ENCODE measurements at regions not wholly inside any gene's neighbourhood (a gene's known extent, or its start where the extent isn't known, plus 50 kb on each side); places are given as distances from the start of the nearest gene placed in this dataset.

GRCh38 chr7:156496865-156497264 lies 143.7 kb upstream of the RNF32 start:
- Histone ChIP-seq H2BK20ac (ENCODE audit: low read depth, low read length) (no peak overlapping the region), H4K5ac (ENCODE audit: low read depth, low read length) (no peak overlapping the region), H3K9me1 (ENCODE audit: insufficient read depth, low read length) (no peaks in the 10 kb centered on the region), H3K36me3 (ENCODE audit: control insufficient read depth, insufficient read depth, low read length) (no peaks in the 10 kb centered on the region), H3K4ac (ENCODE audit: low read depth, low read length) (no peak overlapping the region), H2AK9ac (replicated peaks; ENCODE audit: low read depth, low read length, poor library complexity) (no peak overlapping the region), H3K4me3 (ENCODE audit: insufficient read depth, low read depth, low read length) (no peak overlapping the region), H4K20me1 (ENCODE audit: insufficient read depth, low read length) (no peaks in the 10 kb centered on the region), H3K18ac (ENCODE audit: low read depth, low read length) (no peak overlapping the region), H4K91ac (ENCODE audit: insufficient read depth, low read depth, low read length) (no peak overlapping the region), H3K9ac (ENCODE audit: low read depth, low read length) (no peak overlapping the region), H3K4me1 (ENCODE audit: control insufficient read depth, insufficient read depth, low read length) (peaks cover 2% of the 10 kb centered on the region), H3K9me3 (ENCODE audit: control insufficient read depth, insufficient read depth, low read length) (peaks cover 4% of the 10 kb centered on the region; the same call in 1 of the 2 replicates), H3K79me1 (ENCODE audit: low read depth in 1 of 2, low read length in 2 of 2) (no peaks in the 10 kb centered on the region), H3K27ac (ENCODE audit: insufficient read depth, low read length) (no peak overlapping the region), H3K4me2 (ENCODE audit: low read depth, low read length) (no peak overlapping the region), H2BK5ac (ENCODE audit: low read depth, low read length, poor library complexity, severe bottlenecking) (no peak overlapping the region), H3K56ac (ENCODE audit: extremely low read depth, insufficient read depth, low read length) (no peak overlapping the region), H3K14ac (replicated peaks; ENCODE audit: low read depth, low read length) (no peak overlapping the region), H2AK5ac (ENCODE audit: low read depth, low read length) (no peak overlapping the region), H4K8ac (ENCODE audit: low read depth in 2 of 2, low read length in 2 of 2) (no peak overlapping the region), H2AFZ (replicated peaks; ENCODE audit: low read length, poor library complexity) (no peak overlapping the region), H2BK15ac (ENCODE audit: low read depth, low read length) (no peak overlapping the region), H3K27me3 (ENCODE audit: control insufficient read depth, insufficient read depth, low read length) (no peaks in the 10 kb centered on the region), H2BK120ac (ENCODE audit: low read depth, low read length) (no peak overlapping the region), H3K23ac (ENCODE audit: low read depth, low read length) (no peak overlapping the region)
- TF ChIP-seq SMC3 (IDR thresholded peaks at IDR 0.05; ENCODE audit: low read depth, low read length) = no peak
- no peak for TF ChIP-seq RCOR1 (IDR thresholded peaks at IDR 0.05; ENCODE audit: insufficient replicate concordance, low read length)
- no peak for TF ChIP-seq CHD1 (IDR thresholded peaks at IDR 0.05; ENCODE audit: low read depth, low read length)
- no peak for TF ChIP-seq FOS (IDR thresholded peaks at IDR 0.05; ENCODE audit: low read depth, low read length)
- TF ChIP-seq RFX5 (IDR thresholded peaks at IDR 0.05; ENCODE audit: low read depth, low read length) = no peak
- TF ChIP-seq CTCF (conservative IDR thresholded peaks at IDR 0.05; ENCODE audit: low read depth, low read length) = no peak
- no peak for TF ChIP-seq CEBPB (IDR thresholded peaks at IDR 0.05; ENCODE audit: low read depth, low read length)
- no peak for TF ChIP-seq RAD21 (IDR thresholded peaks at IDR 0.05; ENCODE audit: low read length)
- no peak for TF ChIP-seq BHLHE40 (IDR thresholded peaks at IDR 0.05; ENCODE audit: low read depth, low read length)
- TF ChIP-seq MAZ (IDR thresholded peaks at IDR 0.05; ENCODE audit: borderline replicate concordance, low read depth, low read length) = no peak
- no peak for TF ChIP-seq MXI1 (IDR thresholded peaks at IDR 0.05; ENCODE audit: borderline replicate concordance, low read depth, low read length)
- TF ChIP-seq NFE2L2 (IDR thresholded peaks at IDR 0.05; ENCODE audit: low read depth, low read length) = no peak
- no peak for TF ChIP-seq MAFK (IDR thresholded peaks at IDR 0.05; ENCODE audit: low read depth, low read length)
- no peak for TF ChIP-seq ELK1 (IDR thresholded peaks at IDR 0.05; ENCODE audit: borderline replicate concordance, low read depth, low read length)
- TF ChIP-seq, protein P1, sequence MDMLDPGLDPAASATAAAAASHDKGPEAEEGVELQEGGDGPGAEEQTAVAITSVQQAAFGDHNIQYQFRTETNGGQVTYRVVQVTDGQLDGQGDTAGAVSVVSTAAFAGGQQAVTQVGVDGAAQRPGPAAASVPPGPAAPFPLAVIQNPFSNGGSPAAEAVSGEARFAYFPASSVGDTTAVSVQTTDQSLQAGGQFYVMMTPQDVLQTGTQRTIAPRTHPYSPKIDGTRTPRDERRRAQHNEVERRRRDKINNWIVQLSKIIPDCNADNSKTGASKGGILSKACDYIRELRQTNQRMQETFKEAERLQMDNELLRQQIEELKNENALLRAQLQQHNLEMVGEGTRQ (IDR thresholded peaks at IDR 0.05; ENCODE audit: low read depth, low read length) = no peak
- no peak for TF ChIP-seq POLR2A (IDR thresholded peaks at IDR 0.05; ENCODE audit: low read depth, low read length)
- no CpG with 5 or more reads among the region's 8 CpGs for WGBS, 2 experiments (ENCODE audit: extremely low coverage in 2 of 2, insufficient read length in 1 of 2)
- ChIA-PET POLR2A (ENCODE audit: unreplicated experiment) (no interaction called here), CTCF (interaction anchor here (0.5 to 2.2 kb wide), 3 partner anchors 16 to 1726 kb away, joined by 3 to 6 read pairs (median 3); no protein-coding TSS in a partner anchor)
- dilution Hi-C loops (cut with HindIII; ENCODE audit: low sequenced_read_pairs, unreplicated experiment) = no loop called here
- BruUV-seq (replicated peaks) = no TSS peak
- ATAC-seq (ENCODE audit: low read depth) = no peak
- no peak for DNase-seq
- intact Hi-C loops (cut with micrococcal nuclease) = no loop called here
- in situ Hi-C loops (cut with MboI; ENCODE audit: low sequenced_read_pairs) = no loop called here
